ENCODE measurements at regions not wholly inside any gene's neighbourhood (a gene's known extent, or its start where the extent isn't known, plus 50 kb on each side); places are given as distances from the start of the nearest gene placed in this dataset.

DNA sequence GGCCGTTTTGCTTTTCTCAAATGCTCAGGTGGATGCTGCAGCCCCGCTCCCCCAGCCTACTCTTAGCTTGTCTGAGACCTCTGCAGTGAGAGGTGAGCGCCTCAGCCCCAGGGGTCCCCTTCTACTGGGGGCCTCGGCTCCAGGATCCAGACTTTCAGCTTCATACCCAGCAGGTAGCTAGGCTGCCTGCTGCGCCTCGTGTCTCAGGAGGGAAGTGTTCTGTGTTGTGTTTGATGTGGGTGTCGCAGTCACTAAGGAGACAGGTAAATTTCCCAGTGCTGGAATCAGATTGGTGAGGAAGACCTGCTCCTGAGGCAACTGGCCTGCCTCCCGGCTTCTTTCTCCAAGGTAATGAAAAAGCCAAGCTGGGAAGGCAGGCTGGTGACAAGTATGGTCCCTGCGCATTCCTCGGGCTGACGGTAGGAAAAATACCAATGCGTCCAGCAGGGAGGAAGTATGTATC is 604.0 kb upstream of the SALL1 start:
- TF ChIP-seq, protein P1, sequence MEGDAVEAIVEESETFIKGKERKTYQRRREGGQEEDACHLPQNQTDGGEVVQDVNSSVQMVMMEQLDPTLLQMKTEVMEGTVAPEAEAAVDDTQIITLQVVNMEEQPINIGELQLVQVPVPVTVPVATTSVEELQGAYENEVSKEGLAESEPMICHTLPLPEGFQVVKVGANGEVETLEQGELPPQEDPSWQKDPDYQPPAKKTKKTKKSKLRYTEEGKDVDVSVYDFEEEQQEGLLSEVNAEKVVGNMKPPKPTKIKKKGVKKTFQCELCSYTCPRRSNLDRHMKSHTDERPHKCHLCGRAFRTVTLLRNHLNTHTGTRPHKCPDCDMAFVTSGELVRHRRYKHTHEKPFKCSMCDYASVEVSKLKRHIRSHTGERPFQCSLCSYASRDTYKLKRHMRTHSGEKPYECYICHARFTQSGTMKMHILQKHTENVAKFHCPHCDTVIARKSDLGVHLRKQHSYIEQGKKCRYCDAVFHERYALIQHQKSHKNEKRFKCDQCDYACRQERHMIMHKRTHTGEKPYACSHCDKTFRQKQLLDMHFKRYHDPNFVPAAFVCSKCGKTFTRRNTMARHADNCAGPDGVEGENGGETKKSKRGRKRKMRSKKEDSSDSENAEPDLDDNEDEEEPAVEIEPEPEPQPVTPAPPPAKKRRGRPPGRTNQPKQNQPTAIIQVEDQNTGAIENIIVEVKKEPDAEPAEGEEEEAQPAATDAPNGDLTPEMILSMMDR (IDR thresholded peaks at IDR 0.05; ENCODE audit: insufficient read depth, low read depth, low read length), result no peak
- no peak for DNase-seq (ENCODE audit: low read depth)
- H3K4me3 ChIP-seq (ENCODE audit: low read depth, low read length), result no peak overlapping the region

DNA sequence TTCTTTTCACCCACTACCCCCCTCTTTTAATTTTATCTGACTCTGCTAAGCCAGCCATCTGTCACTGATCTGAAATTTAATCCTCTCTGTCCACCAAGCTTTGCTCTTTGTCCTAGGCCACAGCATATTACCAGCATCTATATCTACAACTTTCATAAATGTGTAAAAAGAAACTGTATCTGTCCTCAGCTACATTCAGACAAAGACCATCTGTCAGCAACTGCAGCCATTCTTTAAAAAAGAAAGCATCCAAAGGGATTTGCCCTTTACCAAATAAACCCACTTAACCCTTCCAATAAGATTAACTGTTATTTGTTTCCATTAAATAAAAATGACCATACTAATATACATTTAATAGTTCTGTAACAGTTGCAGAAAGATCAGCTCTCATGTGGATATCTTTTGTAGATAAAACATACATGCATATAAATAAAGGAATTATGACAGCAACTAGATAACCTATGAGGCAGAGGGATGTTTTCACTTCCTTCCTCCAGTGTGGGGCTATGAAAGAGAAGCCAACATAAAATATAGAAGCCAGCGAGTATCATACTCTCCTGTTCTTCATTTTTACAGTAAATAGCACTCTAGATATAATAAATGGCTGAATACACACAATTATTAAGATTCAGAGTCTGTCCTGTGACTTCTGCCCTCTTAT is 602.5 kb upstream of the SALL1 start:
- TF ChIP-seq, protein P1 (IDR thresholded peaks at IDR 0.05; ENCODE audit: insufficient read depth, low read depth, low read length), result no peak

DNA sequence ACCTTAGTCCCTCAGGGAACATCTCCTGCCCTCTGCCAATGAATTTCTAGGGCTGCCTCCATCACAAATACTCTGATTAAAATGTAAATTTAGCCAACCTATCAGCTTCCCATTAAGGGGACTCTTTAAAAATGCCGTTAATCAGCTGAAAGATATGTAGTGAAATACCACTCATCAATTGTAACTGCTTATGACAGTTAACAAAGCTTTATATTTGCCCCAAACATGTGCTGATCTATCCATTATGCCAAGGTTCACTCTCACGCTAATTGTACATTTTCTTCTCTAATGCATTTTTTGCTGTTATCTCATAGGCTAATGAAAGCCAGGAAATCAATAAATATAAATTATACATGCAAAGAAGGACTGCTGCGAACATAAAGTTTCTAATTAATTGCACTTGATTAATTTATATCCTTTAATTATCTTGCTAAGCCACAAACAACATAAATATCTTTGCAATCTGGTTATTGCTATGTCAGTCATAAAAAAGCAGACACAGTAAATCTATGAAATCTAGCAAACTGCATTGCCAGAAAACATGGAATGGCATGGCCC is 601.4 kb upstream of the SALL1 start:
- no peak overlapping the region for H3K4me3 ChIP-seq (ENCODE audit: low read depth, low read length)
- DNase-seq (ENCODE audit: low read depth), result no peak
- TF ChIP-seq, protein P1 (IDR thresholded peaks at IDR 0.05; ENCODE audit: insufficient read depth, low read depth, low read length), result no peak

More for the DNA sequence above, 602.5 kb upstream of the SALL1 start:
- DNase-seq (ENCODE audit: low read depth), result peak; percentile 7
- H3K4me3 ChIP-seq (ENCODE audit: low read depth, low read length), result no peak overlapping the region

DNA sequence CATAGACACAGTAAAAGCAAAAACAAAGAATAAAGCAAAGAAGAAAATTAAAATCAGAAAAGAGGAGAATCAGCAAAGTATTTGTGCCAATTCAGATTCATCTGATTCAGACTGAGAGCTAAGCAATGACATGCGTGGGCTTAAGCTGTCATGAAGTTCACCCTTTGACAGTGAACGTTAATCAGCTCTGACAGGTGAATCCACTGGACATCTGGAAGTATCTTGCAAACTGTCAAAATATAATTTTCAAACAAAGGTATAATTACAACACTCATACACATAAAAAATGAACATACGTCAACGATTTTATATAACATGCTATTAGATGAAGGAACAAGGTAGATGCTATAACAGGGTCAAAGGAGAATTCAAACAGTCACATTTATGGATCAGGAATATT is 596.3 kb upstream of the SALL1 start:
- H3K4me3 ChIP-seq (ENCODE audit: low read depth, low read length), result no peak overlapping the region
- TF ChIP-seq, protein P1 (IDR thresholded peaks at IDR 0.05; ENCODE audit: insufficient read depth, low read depth, low read length), result no peak
- DNase-seq (ENCODE audit: low read depth), result no peak

DNA sequence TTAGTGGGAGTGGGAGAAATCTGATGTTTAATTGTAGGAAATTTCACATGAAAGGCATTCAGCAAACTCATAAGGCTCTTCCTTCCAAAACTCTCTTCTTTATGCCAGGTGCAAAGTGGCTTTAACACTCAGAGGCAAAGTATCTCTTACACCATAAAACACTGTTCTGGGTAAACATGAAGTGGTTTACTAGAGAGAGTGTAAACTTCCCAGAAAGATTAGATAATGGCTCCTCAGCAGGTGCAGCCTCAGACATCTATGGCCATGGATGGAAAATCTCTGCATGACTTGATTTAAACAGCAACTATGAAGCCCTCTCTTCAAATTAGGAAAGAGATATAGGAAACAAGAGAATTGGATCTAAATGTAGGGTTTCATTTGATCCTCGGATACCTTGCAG is 583.1 kb upstream of the SALL1 start:
- no peak overlapping the region for H3K4me3 ChIP-seq (ENCODE audit: low read depth, low read length)
- DNase-seq (ENCODE audit: low read depth), result no peak
- TF ChIP-seq, protein P1 (IDR thresholded peaks at IDR 0.05; ENCODE audit: insufficient read depth, low read depth, low read length), result no peak

DNA sequence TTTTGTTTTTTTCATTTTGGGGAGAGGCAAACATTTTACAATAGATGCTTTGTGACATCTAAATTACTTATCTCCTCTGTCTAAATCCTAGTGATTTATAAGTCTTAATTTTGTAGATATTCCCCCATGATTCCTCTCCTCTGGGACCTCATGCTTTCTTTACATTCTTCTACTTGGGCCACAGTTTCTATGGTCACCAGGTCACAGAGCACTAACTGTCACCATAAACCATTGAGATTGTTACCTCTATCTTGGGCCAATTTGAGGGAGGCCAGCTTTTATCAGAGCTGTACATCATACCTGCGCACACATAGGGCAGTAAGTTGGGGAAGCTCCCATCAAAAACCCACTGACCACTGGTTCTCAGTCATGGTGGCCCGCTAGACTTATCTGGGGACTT is 582.1 kb upstream of the SALL1 start:
- TF ChIP-seq, protein P1 (IDR thresholded peaks at IDR 0.05; ENCODE audit: insufficient read depth, low read depth, low read length), result no peak

More for the DNA sequence above, 582.1 kb upstream of the SALL1 start:
- H3K4me3 ChIP-seq (ENCODE audit: low read depth, low read length), result no peak overlapping the region
- no peak for DNase-seq (ENCODE audit: low read depth)
